ENCODE measurements at regions not wholly inside any gene's neighbourhood (a gene's known extent, or its start where the extent isn't known, plus 50 kb on each side); places are given as distances from the start of the nearest gene placed in this dataset.

DNA sequence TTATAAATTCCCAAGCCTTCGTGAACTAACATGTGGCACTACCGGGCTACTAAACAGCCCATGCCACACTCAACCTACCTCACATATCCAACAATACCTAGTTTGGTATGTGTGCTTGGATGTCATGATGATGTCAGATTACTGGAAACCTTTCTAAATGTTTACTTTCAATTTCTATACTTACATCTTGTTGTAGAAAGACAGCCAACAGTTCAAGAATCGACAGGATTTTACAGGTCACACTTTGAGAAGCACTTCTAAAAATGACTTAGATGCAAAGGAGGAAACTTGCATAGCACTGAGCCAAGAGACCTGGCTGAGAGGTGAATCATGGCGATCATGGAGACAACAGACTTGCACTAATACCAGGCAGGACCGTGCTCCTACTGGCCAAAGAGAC lies 209.9 kb downstream of the COL4A1 start:
- Histone ChIP-seq H3K27me3 (no peaks in the 10 kb centered on the region), H3K4me1 (no peaks in the 10 kb centered on the region), H3K27ac (no peak overlapping the region), H3K9me3 (replicated peaks) (peaks cover 4% of the 10 kb centered on the region; the same call in 1 of the 2 replicates), H3K4me3 (no peak overlapping the region), H3K36me3 (no peaks in the 10 kb centered on the region)
- no peak for DNase-seq

GRCh38 chr13:110092831-110093247 lies 214.1 kb downstream of the COL4A1 start:
- no peaks in the 10 kb centered on the region for H3K4me1 ChIP-seq
- no peaks in the 10 kb centered on the region for H3K36me3 ChIP-seq
- no peaks in the 10 kb centered on the region for H3K27me3 ChIP-seq
- no peak for DNase-seq
- no peaks in the 10 kb centered on the region for H3K9me3 ChIP-seq (replicated peaks)
- H3K27ac ChIP-seq, result no peak overlapping the region
- no peak overlapping the region for H3K4me3 ChIP-seq

DNA sequence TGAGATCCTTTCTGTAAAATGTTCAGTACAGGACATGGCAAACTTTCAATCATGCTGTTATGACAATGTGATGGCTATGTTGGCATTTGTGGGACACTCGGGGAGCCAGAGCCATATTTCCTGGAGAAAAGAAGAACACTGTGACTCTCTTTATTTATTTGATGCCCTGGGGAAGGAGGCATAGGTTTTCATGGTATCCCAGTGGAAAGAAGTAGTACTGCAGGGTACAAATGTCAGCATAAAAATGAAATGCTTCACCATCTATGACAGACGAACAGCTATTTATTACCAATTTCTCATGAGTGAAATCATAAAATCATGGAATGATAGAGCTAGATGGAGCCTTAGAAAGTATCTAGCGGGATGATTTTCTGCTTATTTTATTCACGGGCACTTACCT lies 217.1 kb downstream of the COL4A1 start:
- H3K4me1 ChIP-seq, result no peaks in the 10 kb centered on the region
- no peak overlapping the region for H3K27ac ChIP-seq
- no peak for DNase-seq
- no peak overlapping the region for H3K4me3 ChIP-seq
- H3K36me3 ChIP-seq, result no peaks in the 10 kb centered on the region
- H3K9me3 ChIP-seq (replicated peaks), result no peaks in the 10 kb centered on the region
- H3K27me3 ChIP-seq, result no peaks in the 10 kb centered on the region

DNA sequence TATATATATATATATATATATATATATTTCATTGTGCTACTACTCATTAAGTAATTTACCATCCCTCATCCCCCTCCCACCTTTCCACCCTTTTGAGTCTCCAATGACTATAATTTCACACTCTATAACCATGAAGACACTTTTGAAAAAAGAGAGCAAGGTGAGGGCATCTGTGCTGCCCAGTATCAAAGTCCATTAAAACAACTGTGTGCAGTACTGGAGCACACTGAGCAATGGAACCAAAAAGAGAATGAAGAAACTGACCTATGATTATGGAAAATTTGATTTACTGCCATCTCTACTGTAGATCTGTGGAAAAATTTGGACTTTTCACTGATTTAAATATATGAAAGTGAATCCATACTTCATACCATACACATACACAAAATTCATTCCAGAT lies 217.9 kb downstream of the COL4A1 start:
- no peak overlapping the region for H3K27ac ChIP-seq
- H3K9me3 ChIP-seq (replicated peaks), result no peaks in the 10 kb centered on the region
- no peaks in the 10 kb centered on the region for H3K27me3 ChIP-seq
- no peaks in the 10 kb centered on the region for H3K4me1 ChIP-seq
- H3K36me3 ChIP-seq, result no peaks in the 10 kb centered on the region
- no peak overlapping the region for H3K4me3 ChIP-seq
- DNase-seq, result no peak

DNA sequence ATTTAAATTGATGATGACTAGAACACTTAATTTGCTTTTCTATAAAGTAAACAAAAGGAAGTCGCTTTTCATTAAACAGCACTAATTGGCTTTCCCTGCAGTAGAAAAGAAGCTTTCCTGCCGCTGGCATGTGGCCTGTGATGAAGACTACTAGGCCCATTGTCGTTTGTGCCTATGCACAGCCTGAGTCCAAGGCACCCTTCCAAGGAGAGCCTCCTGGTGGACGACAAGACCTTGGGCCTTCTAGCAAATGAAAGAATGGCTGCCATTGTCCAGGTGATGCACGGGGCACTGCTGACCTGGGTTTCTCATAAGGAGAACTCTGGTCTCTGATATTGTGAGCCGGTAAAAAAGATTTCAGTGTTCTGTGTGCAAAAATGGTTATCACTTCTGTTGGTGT lies 233.0 kb downstream of the COL4A1 start:
- Histone ChIP-seq H3K27me3 (no peaks in the 10 kb centered on the region), H3K9me3 (replicated peaks) (no peaks in the 10 kb centered on the region), H3K27ac (no peak overlapping the region), H3K4me3 (no peak overlapping the region), H3K4me1 (no peaks in the 10 kb centered on the region), H3K36me3 (no peaks in the 10 kb centered on the region)
- no peak for DNase-seq

- peak in 1 of 2 experiments; percentile 12 for DNase-seq
Measured at GRCh38 chr13:110070511-110071120, 236.3 kb downstream of the COL4A1 start.

GRCh38 chr13:110070046-110070445 lies 236.9 kb downstream of the COL4A1 start:
- Histone ChIP-seq H3K27me3 (no peaks in the 10 kb centered on the region), H3K27ac (no peak overlapping the region), H3K4me3 (no peak overlapping the region), H3K9me3 (replicated peaks) (no peaks in the 10 kb centered on the region), H3K36me3 (no peaks in the 10 kb centered on the region), H3K4me1 (no peaks in the 10 kb centered on the region)
- no peak for DNase-seq

More at GRCh38 chr13:110070511-110071120, 236.3 kb downstream of the COL4A1 start:
- no peaks in the 10 kb centered on the region for H3K9me3 ChIP-seq (replicated peaks)
- H3K4me1 ChIP-seq, result no peaks in the 10 kb centered on the region
- H3K27ac ChIP-seq, result no peak overlapping the region
- H3K4me3 ChIP-seq, result no peak overlapping the region
- no peaks in the 10 kb centered on the region for H3K36me3 ChIP-seq
- H3K27me3 ChIP-seq, result no peaks in the 10 kb centered on the region

DNA sequence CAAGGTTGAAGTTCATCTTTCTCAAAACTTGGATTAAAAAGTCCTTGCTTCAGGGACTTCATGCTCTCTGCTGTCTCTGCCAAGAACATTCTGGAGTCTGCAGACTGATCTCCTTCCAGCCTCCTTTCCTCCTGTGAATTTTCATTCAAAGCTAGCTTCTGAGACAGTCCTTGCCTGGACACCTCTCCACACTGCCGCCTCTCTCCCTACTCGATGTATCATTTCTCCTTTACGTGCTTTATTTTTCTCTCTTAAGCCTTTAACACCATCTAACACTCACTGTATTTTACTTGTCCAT lies 238.8 kb downstream of the COL4A1 start:
- no peaks in the 10 kb centered on the region for H3K9me3 ChIP-seq (replicated peaks)
- H3K27me3 ChIP-seq, result no peaks in the 10 kb centered on the region
- no peak overlapping the region for H3K4me3 ChIP-seq
- no peak for DNase-seq
- no peak overlapping the region for H3K27ac ChIP-seq
- H3K4me1 ChIP-seq, result no peaks in the 10 kb centered on the region
- no peaks in the 10 kb centered on the region for H3K36me3 ChIP-seq

GRCh38 chr13:110067355-110068175 lies 239.4 kb downstream of the COL4A1 start:
- Histone ChIP-seq H3K9me3 (replicated peaks) (no peaks in the 10 kb centered on the region), H3K27ac (no peak overlapping the region)

GRCh38 chr13:110065780-110066179 lies 241.2 kb downstream of the COL4A1 start:
- DNase-seq, result no peak
- H3K27me3 ChIP-seq, result no peaks in the 10 kb centered on the region
- H3K36me3 ChIP-seq, result no peaks in the 10 kb centered on the region
- H3K4me1 ChIP-seq, result no peaks in the 10 kb centered on the region
- no peak overlapping the region for H3K4me3 ChIP-seq
- H3K27ac ChIP-seq, result no peak overlapping the region
- no peaks in the 10 kb centered on the region for H3K9me3 ChIP-seq (replicated peaks)

More at GRCh38 chr13:110067355-110068175, 239.4 kb downstream of the COL4A1 start:
- Histone ChIP-seq H3K27me3 (no peaks in the 10 kb centered on the region), H3K4me1 (no peaks in the 10 kb centered on the region), H3K4me3 (no peak overlapping the region), H3K36me3 (no peaks in the 10 kb centered on the region)
- no peak for DNase-seq

GRCh38 chr13:110063490-110064421 lies 243.2 kb downstream of the COL4A1 start:
- no peak for DNase-seq
- Histone ChIP-seq H3K9me3 (replicated peaks) (no peaks in the 10 kb centered on the region), H3K27ac (no peak overlapping the region), H3K4me3 (no peak overlapping the region), H3K4me1 (no peaks in the 10 kb centered on the region), H3K27me3 (no peaks in the 10 kb centered on the region), H3K36me3 (no peaks in the 10 kb centered on the region)

DNA sequence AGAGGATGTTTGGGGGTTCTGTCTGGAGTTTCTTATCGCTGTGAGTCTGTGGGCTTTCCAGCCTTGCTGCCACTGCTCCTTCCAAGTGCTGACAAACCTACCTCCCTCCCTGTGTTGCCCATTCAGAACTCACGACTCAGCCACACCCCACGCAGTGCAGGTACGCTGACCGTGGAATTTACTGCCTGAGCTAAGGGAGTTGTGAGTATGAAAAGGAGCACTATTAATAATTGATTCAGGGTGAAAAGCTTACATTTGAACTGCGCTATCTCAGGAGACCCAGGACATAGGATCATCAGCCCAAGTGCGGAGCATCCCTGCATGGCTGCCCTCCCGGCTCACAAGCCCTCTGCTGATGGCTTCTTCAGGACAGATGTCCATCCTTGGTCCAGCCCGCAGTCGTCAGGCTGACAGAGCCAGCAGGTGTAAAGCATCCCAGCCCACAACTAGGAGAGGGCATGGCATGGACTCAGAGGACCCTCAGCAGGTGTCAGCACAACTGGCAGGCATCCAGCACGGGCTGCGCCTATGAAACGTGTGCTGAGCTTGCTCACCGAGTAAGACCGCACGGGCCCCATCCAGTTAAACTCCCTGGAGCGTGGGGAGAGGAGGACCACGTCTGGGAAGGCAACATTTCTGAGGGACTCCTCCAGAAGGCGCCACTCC lies 244.0 kb downstream of the COL4A1 start:
- no peaks in the 10 kb centered on the region for H3K4me1 ChIP-seq
- no peak overlapping the region for H3K4me3 ChIP-seq
- peak; percentile 39 to 45 for DNase-seq
- no peaks in the 10 kb centered on the region for H3K9me3 ChIP-seq (replicated peaks)
- H3K27ac ChIP-seq, result no peak overlapping the region
- H3K27me3 ChIP-seq, result no peaks in the 10 kb centered on the region
- no peaks in the 10 kb centered on the region for H3K36me3 ChIP-seq

GRCh38 chr13:110062077-110062776 lies 244.7 kb downstream of the COL4A1 start:
- no peak for DNase-seq
- no peak overlapping the region for H3K27ac ChIP-seq

GRCh38 chr13:110061270-110061669 lies 245.7 kb downstream of the COL4A1 start:
- no peaks in the 10 kb centered on the region for H3K4me1 ChIP-seq
- DNase-seq, result no peak
- no peaks in the 10 kb centered on the region for H3K36me3 ChIP-seq
- no peaks in the 10 kb centered on the region for H3K9me3 ChIP-seq (replicated peaks)
- H3K27ac ChIP-seq, result no peak overlapping the region
- H3K27me3 ChIP-seq, result no peaks in the 10 kb centered on the region
- no peak overlapping the region for H3K4me3 ChIP-seq

More at GRCh38 chr13:110062077-110062776, 244.7 kb downstream of the COL4A1 start:
- Histone ChIP-seq H3K36me3 (no peaks in the 10 kb centered on the region), H3K4me1 (no peaks in the 10 kb centered on the region), H3K9me3 (replicated peaks) (no peaks in the 10 kb centered on the region), H3K4me3 (no peak overlapping the region), H3K27me3 (no peaks in the 10 kb centered on the region)
